GM23338 (cell line): ENCODE measurements at regions not wholly inside any gene's neighbourhood (a gene's known extent, or its start where the extent isn't known, plus 50 kb on each side); places are given as distances from the start of the nearest gene placed in this dataset.

Experiments used
- ATAC-seq: fragments of 200-7000 bp; cut with Tn5 transposase; 3 replicates; pipeline ENCODE4 v1.9.1; 2020
- DNase-seq: peaks from one replicate; pipeline ENCODE4 v3.0.0-alpha.2; 2015; ENCODE audit warnings: low spot score
- H2AFZ ChIP-seq: fragments of 200-600 bp; sonication (generic); 2 replicates; pipeline ENCODE4 v1.8.0; 2016; ENCODE audit warnings: antibody characterized with exemption, mild to moderate bottlenecking, moderate library complexity
- H3F3A ChIP-seq: fragments of 200-600 bp; sonication (generic); replicated peaks from 2 replicates; pipeline ENCODE4 v1.8.0; 2017; ENCODE audit warnings: antibody characterized with exemption, mixed run types, low read depth
- H3K27ac ChIP-seq: fragments of 200-600 bp; sonication (generic); 2 replicates; pipeline ENCODE4 v1.6.1; 2016; ENCODE audit warnings: low read depth
- H3K27me3 ChIP-seq: fragments of 200-600 bp; sonication (generic); 2 replicates; pipeline ENCODE4 v1.8.0; 2016; ENCODE audit warnings: mild to moderate bottlenecking, mixed run types, moderate library complexity; ENCODE audit not compliant: insufficient read depth
- H3K36me3 ChIP-seq: fragments of 200-600 bp; sonication (generic); 2 replicates; pipeline ENCODE4 v1.8.0; 2016; ENCODE audit warnings: mild to moderate bottlenecking; ENCODE audit not compliant: insufficient read depth
- H3K4me1 ChIP-seq: fragments of 200-600 bp; sonication (generic); 2 replicates; pipeline ENCODE4 v1.8.0; 2016; ENCODE audit warnings: mild to moderate bottlenecking, moderate library complexity; ENCODE audit not compliant: insufficient read depth
- H3K4me2 ChIP-seq: fragments of 200-600 bp; sonication (generic); 2 replicates; pipeline ENCODE4 v1.7.1; 2017; ENCODE audit warnings: mixed run types
- H3K4me3 ChIP-seq: fragments of 200-600 bp; sonication (generic); 2 replicates; pipeline ENCODE4 v1.6.1; 2016; ENCODE audit warnings: mixed run types
- H3K79me2 ChIP-seq: fragments of 200-600 bp; sonication (generic); replicated peaks from 2 replicates; pipeline ENCODE4 v1.8.0; 2017; ENCODE audit warnings: mild to moderate bottlenecking; ENCODE audit not compliant: insufficient read depth
- H3K9me2 ChIP-seq: fragments of 200-600 bp; sonication (generic); 2 replicates; pipeline ENCODE4 v1.8.0; 2017; ENCODE audit not compliant: insufficient read depth
- H4K20me1 ChIP-seq: fragments of 200-600 bp; sonication (generic); replicated peaks from 2 replicates; pipeline ENCODE4 v1.8.0; 2017; ENCODE audit warnings: mild to moderate bottlenecking; ENCODE audit not compliant: insufficient read depth
- H3K27ac Mint-ChIP-seq: 2 replicates; pipeline ENCODE4 v1.8.0; 2020; ENCODE audit warnings: inconsistent platforms, mild to moderate bottlenecking, moderate library complexity, mixed read lengths
- H3K27me3 Mint-ChIP-seq: 3 replicates; pipeline ENCODE4 v1.8.0; 2022; ENCODE audit warnings: low read depth, mild to moderate bottlenecking, moderate library complexity, mixed read lengths, inconsistent platforms; ENCODE audit not compliant: insufficient read depth, poor library complexity
- H3K36me3 Mint-ChIP-seq: 3 replicates; pipeline ENCODE4 v1.8.0; 2021; ENCODE audit warnings: low read depth, mild to moderate bottlenecking, inconsistent platforms, moderate library complexity, mixed read lengths
- H3K4me1 Mint-ChIP-seq: 3 replicates; pipeline ENCODE4 v1.8.0; 2020; ENCODE audit warnings: mild to moderate bottlenecking, inconsistent platforms, mixed read lengths
- H3K4me3 Mint-ChIP-seq: 3 replicates; pipeline ENCODE4 v1.8.0; 2021; ENCODE audit warnings: moderate library complexity, mild to moderate bottlenecking, inconsistent platforms, mixed read lengths
- H3K9me3 Mint-ChIP-seq: 3 replicates; pipeline ENCODE4 v1.8.0; 2020; ENCODE audit warnings: moderate library complexity, mild to moderate bottlenecking, inconsistent platforms, mixed read lengths
- CREB1 ChIP-seq: fragments of 250-450 bp; sonication (Bioruptor Pico); IDR thresholded peaks from 2 replicates; pipeline ENCODE4 v1.5.0; 2020; ENCODE audit warnings: low read depth, mild to moderate bottlenecking, moderate library complexity
- EZH2 ChIP-seq: fragments of 200-600 bp; sonication (generic); IDR thresholded peaks from one replicate; pipeline ENCODE4 v1.8.0; 2017; ENCODE audit warnings: antibody characterized with exemption, mild to moderate bottlenecking, low read depth; ENCODE audit not compliant: unreplicated experiment
- EZH2phosphoT487 ChIP-seq: fragments of 200-600 bp; sonication (generic); IDR thresholded peaks from one replicate; pipeline ENCODE4 v1.8.1; 2018; ENCODE audit warnings: antibody characterized with exemption; ENCODE audit not compliant: unreplicated experiment
- NANOG ChIP-seq: IDR thresholded peaks from 2 replicates; pipeline ENCODE4 v1.6.1; 2016; ENCODE audit warnings: antibody characterized with exemption, borderline replicate concordance
- POLR2AphosphoS5 ChIP-seq: IDR thresholded peaks from 2 replicates; pipeline ENCODE4 v1.6.1; 2016; ENCODE audit warnings: antibody characterized with exemption, low read depth
- STAT1 ChIP-seq: IDR thresholded peaks from one replicate; pipeline ENCODE4 v1.6.1; 2016; ENCODE audit warnings: antibody characterized with exemption; ENCODE audit not compliant: unreplicated experiment
- ZNF114 ChIP-seq: fragments of 250-450 bp; sonication (Bioruptor Pico); IDR thresholded peaks from 2 replicates; pipeline ENCODE4 v1.5.0; 2020; ENCODE audit warnings: mild to moderate bottlenecking, moderate library complexity
- ZNF331 ChIP-seq: fragments of 250-450 bp; sonication (Bioruptor Pico); IDR thresholded peaks from 2 replicates; pipeline ENCODE4 v1.5.0; 2020; ENCODE audit warnings: low read depth, mild to moderate bottlenecking, moderate library complexity
- TF ChIP-seq, protein P1 (sequence below): IDR thresholded peaks from 2 replicates; pipeline ENCODE4 v1.6.1; 2016; ENCODE audit warnings: antibody characterized with exemption
- TF ChIP-seq, protein P2 (sequence below): fragments of 250-450 bp; sonication (Bioruptor Pico); IDR thresholded peaks from 2 replicates; pipeline ENCODE4 v1.5.0; 2020; ENCODE audit warnings: mild to moderate bottlenecking, moderate library complexity
- TF ChIP-seq, protein P3 (sequence below), 2 experiments: fragments of 200-600 bp in 1 of 2; sonication (generic) in 1 of 2; conservative IDR thresholded peaks; 2 replicates each; pipeline versions ENCODE4 v1.5.1 to v1.6.1; 2016 to 2017; ENCODE audit warnings: antibody characterized with exemption in 2 of 2, low read depth in 2 of 2, mild to moderate bottlenecking in 2 of 2, moderate library complexity in 1 of 2

DNA sequence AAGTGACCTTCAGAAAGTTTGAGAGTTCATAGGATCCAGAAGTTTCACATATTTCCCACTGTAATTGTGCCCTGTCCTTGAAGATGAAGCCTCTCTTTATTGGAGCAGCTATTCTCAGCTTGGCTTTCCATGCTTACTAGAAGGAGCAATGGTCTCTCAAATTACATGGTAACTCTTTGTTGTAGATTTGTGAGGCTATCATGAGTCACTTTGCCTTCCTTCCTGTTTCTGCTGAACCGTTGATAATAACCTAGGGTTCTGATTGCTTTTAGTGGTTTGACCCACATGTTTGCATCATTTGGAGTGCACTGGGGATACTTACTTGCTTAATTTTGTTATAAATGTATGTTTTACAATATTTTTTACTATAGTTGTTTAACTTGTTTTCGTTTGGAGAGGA, 772.9 kb upstream of the SLITRK6 start:
- H2AFZ ChIP-seq, result 0 out of 2 replicates have a peak overlapping the region, but pooled peaks have one; percentile 53
- no peaks in the 10 kb centered on the region for H3K4me1 Mint-ChIP-seq
- TF ChIP-seq, protein P1, sequence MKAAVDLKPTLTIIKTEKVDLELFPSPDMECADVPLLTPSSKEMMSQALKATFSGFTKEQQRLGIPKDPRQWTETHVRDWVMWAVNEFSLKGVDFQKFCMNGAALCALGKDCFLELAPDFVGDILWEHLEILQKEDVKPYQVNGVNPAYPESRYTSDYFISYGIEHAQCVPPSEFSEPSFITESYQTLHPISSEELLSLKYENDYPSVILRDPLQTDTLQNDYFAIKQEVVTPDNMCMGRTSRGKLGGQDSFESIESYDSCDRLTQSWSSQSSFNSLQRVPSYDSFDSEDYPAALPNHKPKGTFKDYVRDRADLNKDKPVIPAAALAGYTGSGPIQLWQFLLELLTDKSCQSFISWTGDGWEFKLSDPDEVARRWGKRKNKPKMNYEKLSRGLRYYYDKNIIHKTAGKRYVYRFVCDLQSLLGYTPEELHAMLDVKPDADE, result no peak
- TF ChIP-seq POLR2AphosphoS5 (no peak), CREB1 (CRISPR knock-in tag) (no peak), EZH2 (no peak)
- no peaks in the 10 kb centered on the region for H3K36me3 ChIP-seq
- no peaks in the 10 kb centered on the region for H3K9me3 Mint-ChIP-seq
- H4K20me1 ChIP-seq, result no peaks in the 10 kb centered on the region
- H3K36me3 Mint-ChIP-seq, result no peaks in the 10 kb centered on the region
- H3K4me3 ChIP-seq, result no peak overlapping the region
- H3K27me3 ChIP-seq, result no peaks in the 10 kb centered on the region
- H3F3A ChIP-seq, result no peaks in the 10 kb centered on the region
- no peak overlapping the region for H3K4me2 ChIP-seq
- H3K9me2 ChIP-seq, result no peaks in the 10 kb centered on the region
- no peak overlapping the region for H3K27ac Mint-ChIP-seq
- H3K4me1 ChIP-seq, result no peaks in the 10 kb centered on the region
- H3K27ac ChIP-seq, result no peak overlapping the region
- DNase-seq (no peak), ATAC-seq (no peak)
- H3K79me2 ChIP-seq, result no peaks in the 10 kb centered on the region
- H3K4me3 Mint-ChIP-seq, result no peak overlapping the region
- no peaks in the 10 kb centered on the region for H3K27me3 Mint-ChIP-seq

DNA sequence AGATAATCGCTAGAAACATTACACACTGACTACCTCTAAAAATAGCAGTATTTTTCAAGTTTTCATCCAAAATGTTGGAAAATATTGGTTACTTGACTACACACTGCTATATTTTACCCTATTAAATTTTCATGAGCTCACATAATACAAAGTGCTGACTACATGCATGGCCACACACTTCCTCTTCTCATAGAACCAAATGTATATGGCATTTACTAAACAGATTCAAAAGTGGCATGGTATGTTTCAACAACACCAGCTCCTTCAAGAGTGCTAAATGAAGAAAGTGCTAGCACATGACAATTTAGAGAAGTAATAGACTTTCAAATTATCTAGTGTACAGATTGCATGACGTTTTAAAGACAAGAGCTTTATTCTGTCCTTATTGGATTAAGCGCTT, 780.4 kb upstream of the SLITRK6 start:
- Mint-ChIP-seq H3K27me3 (no peaks in the 10 kb centered on the region), H3K27ac (no peak overlapping the region), H3K4me1 (peaks cover 3% of the 10 kb centered on the region; the same call in 2 of the 3 replicates), H3K36me3 (no peaks in the 10 kb centered on the region), H3K9me3 (no peaks in the 10 kb centered on the region), H3K4me3 (no peak overlapping the region)
- ATAC-seq, result no peak
- Histone ChIP-seq H3F3A (no peaks in the 10 kb centered on the region), H3K4me3 (no peak overlapping the region), H3K79me2 (no peaks in the 10 kb centered on the region), H2AFZ (no peak overlapping the region), H4K20me1 (no peaks in the 10 kb centered on the region), H3K9me2 (peaks cover 14% of the 10 kb centered on the region; the same call in 1 of the 2 replicates), H3K27ac (no peak overlapping the region), H3K4me1 (no peaks in the 10 kb centered on the region), H3K36me3 (no peaks in the 10 kb centered on the region), H3K4me2 (no peak overlapping the region), H3K27me3 (no peaks in the 10 kb centered on the region)
- no peak for DNase-seq
- TF ChIP-seq EZH2phosphoT487 (no peak), NANOG (no peak), EZH2 (no peak), ZNF331 (no peak), ZNF114 (CRISPR knock-in tag) (no peak), CREB1 (CRISPR knock-in tag) (no peak), STAT1 (no peak), POLR2AphosphoS5 (no peak)
- TF ChIP-seq, protein P2, sequence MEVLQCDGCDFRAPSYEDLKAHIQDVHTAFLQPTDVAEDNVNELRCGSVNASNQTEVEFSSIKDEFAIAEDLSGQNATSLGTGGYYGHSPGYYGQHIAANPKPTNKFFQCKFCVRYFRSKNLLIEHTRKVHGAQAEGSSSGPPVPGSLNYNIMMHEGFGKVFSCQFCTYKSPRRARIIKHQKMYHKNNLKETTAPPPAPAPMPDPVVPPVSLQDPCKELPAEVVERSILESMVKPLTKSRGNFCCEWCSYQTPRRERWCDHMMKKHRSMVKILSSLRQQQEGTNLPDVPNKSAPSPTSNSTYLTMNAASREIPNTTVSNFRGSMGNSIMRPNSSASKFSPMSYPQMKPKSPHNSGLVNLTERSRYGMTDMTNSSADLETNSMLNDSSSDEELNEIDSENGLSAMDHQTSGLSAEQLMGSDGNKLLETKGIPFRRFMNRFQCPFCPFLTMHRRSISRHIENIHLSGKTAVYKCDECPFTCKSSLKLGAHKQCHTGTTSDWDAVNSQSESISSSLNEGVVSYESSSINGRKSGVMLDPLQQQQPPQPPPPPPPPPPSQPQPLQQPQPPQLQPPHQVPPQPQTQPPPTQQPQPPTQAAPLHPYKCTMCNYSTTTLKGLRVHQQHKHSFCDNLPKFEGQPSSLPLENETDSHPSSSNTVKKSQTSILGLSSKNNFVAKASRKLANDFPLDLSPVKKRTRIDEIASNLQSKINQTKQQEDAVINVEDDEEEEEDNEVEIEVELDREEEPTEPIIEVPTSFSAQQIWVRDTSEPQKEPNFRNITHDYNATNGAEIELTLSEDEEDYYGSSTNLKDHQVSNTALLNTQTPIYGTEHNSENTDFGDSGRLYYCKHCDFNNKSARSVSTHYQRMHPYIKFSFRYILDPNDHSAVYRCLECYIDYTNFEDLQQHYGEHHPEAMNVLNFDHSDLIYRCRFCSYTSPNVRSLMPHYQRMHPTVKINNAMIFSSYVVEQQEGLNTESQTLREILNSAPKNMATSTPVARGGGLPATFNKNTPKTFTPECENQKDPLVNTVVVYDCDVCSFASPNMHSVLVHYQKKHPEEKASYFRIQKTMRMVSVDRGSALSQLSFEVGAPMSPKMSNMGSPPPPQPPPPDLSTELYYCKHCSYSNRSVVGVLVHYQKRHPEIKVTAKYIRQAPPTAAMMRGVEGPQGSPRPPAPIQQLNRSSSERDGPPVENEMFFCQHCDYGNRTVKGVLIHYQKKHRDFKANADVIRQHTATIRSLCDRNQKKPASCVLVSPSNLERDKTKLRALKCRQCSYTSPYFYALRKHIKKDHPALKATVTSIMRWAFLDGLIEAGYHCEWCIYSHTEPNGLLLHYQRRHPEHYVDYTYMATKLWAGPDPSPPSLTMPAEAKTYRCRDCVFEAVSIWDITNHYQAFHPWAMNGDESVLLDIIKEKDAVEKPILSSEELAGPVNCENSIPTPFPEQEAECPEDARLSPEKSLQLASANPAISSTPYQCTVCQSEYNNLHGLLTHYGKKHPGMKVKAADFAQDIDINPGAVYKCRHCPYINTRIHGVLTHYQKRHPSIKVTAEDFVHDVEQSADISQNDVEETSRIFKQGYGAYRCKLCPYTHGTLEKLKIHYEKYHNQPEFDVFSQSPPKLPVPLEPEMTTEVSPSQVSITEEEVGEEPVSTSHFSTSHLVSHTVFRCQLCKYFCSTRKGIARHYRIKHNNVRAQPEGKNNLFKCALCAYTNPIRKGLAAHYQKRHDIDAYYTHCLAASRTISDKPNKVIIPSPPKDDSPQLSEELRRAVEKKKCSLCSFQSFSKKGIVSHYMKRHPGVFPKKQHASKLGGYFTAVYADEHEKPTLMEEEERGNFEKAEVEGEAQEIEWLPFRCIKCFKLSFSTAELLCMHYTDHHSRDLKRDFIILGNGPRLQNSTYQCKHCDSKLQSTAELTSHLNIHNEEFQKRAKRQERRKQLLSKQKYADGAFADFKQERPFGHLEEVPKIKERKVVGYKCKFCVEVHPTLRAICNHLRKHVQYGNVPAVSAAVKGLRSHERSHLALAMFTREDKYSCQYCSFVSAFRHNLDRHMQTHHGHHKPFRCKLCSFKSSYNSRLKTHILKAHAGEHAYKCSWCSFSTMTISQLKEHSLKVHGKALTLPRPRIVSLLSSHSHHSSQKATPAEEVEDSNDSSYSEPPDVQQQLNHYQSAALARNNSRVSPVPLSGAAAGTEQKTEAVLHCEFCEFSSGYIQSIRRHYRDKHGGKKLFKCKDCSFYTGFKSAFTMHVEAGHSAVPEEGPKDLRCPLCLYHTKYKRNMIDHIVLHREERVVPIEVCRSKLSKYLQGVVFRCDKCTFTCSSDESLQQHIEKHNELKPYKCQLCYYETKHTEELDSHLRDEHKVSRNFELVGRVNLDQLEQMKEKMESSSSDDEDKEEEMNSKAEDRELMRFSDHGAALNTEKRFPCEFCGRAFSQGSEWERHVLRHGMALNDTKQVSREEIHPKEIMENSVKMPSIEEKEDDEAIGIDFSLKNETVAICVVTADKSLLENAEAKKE, result no peak
- TF ChIP-seq, protein P3, sequence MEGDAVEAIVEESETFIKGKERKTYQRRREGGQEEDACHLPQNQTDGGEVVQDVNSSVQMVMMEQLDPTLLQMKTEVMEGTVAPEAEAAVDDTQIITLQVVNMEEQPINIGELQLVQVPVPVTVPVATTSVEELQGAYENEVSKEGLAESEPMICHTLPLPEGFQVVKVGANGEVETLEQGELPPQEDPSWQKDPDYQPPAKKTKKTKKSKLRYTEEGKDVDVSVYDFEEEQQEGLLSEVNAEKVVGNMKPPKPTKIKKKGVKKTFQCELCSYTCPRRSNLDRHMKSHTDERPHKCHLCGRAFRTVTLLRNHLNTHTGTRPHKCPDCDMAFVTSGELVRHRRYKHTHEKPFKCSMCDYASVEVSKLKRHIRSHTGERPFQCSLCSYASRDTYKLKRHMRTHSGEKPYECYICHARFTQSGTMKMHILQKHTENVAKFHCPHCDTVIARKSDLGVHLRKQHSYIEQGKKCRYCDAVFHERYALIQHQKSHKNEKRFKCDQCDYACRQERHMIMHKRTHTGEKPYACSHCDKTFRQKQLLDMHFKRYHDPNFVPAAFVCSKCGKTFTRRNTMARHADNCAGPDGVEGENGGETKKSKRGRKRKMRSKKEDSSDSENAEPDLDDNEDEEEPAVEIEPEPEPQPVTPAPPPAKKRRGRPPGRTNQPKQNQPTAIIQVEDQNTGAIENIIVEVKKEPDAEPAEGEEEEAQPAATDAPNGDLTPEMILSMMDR (conservative IDR thresholded peaks at IDR 0.05; ENCODE audit: low read depth in 2 of 2), result no peak
- TF ChIP-seq, protein P1, result no peak
